Stimulated activated CD4-positive, alpha-beta T cell treated with anti-CD3 and anti-CD28 coated beads, Interleukin-4, amount 100 ng/mL, for 4 hours (primary cell): ENCODE measurements at regions not wholly inside any gene's neighbourhood (a gene's known extent, or its start where the extent isn't known, plus 50 kb on each side); places are given as distances from the start of the nearest gene placed in this dataset.
"Not testable (repeated sequence)": the region's sequence is repeated elsewhere in the genome, so short reads cannot be mapped to it uniquely, and the experiment has no call there.

Experiments used
- DNase-seq, 2 experiments: peaks; one replicate each; pipeline ENCODE4 v3.0.0-alpha.2; 2020

DNA sequence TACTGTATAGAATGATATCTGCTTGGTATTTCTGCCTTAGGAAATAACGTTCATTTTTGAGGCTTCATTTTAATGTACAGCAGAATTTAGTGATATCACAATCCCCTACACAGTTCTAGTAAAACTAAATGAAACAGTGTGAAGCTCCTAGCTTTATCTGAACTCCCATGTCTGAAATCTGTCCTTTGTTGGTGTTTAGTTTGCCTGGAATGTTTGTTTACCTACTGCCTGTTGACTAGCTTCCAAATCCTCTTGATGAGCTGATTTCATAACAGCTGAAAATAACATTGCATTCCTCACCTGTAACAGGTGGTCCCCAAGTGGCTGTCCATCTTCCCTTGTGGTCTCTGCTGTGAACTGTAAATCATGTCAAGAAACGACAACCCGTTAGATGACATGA lies 629.1 kb downstream of the TTLL7 start:
- DNase-seq, result not testable (repeated sequence)

GRCh38 chr1:83365320-83365719 lies 633.6 kb downstream of the TTLL7 start:
- not testable (repeated sequence) for DNase-seq

GRCh38 chr1:83345375-83345774 lies 653.6 kb downstream of the TTLL7 start:
- DNase-seq, result not testable (repeated sequence)

- not testable (repeated sequence) for DNase-seq
Measured at GRCh38 chr1:83343767-83344166, 655.2 kb downstream of the TTLL7 start.

GRCh38 chr1:83342995-83343394 lies 655.9 kb downstream of the TTLL7 start:
- not testable (repeated sequence) for DNase-seq

- DNase-seq, result not testable (repeated sequence)
Measured at GRCh38 chr1:83332308-83332707, 666.6 kb downstream of the TTLL7 start.

- no peak for DNase-seq
Measured at GRCh38 chr1:83318366-83318765, 680.6 kb downstream of the TTLL7 start.

- not testable (repeated sequence) for DNase-seq
Measured at GRCh38 chr1:83315446-83315845, 683.5 kb downstream of the TTLL7 start.

- DNase-seq, result not testable (repeated sequence)
Measured at GRCh38 chr1:83310161-83310560, 688.8 kb downstream of the TTLL7 start.

DNA sequence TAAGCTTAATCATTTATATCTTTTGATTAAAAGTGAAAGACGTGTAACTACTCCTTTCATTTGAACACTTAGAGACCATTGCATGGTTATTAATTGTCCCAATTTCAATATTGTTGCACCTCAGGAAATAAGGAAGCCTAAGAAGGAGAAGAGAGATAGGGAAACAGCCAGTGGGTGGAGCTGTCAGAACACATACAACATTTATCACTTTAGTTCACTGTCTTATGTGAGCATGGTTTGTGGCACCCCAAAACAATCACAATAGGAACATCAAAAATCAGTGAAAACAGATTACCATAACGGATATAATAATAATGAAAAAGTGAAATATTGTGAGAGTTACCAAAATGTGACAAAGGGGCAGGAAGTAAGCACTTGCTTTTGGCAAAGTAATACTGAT lies 689.9 kb downstream of the TTLL7 start:
- not testable (repeated sequence) for DNase-seq

GRCh38 chr1:83306811-83307210 lies 692.1 kb downstream of the TTLL7 start:
- DNase-seq, result not testable (repeated sequence)

GRCh38 chr1:83295594-83295993 lies 703.3 kb downstream of the TTLL7 start:
- DNase-seq, result not testable (repeated sequence)

- not testable (repeated sequence) for DNase-seq
Measured at GRCh38 chr1:83287391-83287790, 711.5 kb downstream of the TTLL7 start.

GRCh38 chr1:83274656-83275055 lies 724.3 kb downstream of the TTLL7 start:
- not testable (repeated sequence) for DNase-seq

- not testable (repeated sequence) for DNase-seq
Measured at GRCh38 chr1:83272484-83272883, 726.4 kb downstream of the TTLL7 start.

GRCh38 chr1:83271834-83272233 lies 727.1 kb downstream of the TTLL7 start:
- DNase-seq, result not testable (repeated sequence)

GRCh38 chr1:83270801-83271200 lies 728.1 kb downstream of the TTLL7 start:
- not testable (repeated sequence) for DNase-seq

- not testable (repeated sequence) for DNase-seq
Measured at GRCh38 chr1:83263808-83264207, 735.1 kb downstream of the TTLL7 start.

GRCh38 chr1:83251687-83252086 lies 747.2 kb downstream of the TTLL7 start:
- DNase-seq, result not testable (repeated sequence)

GRCh38 chr1:83246780-83247179 lies 752.2 kb downstream of the TTLL7 start:
- DNase-seq, result not testable (repeated sequence)

- DNase-seq, result not testable (repeated sequence)
Measured at GRCh38 chr1:83244832-83245231, 754.1 kb downstream of the TTLL7 start.

- DNase-seq, result not testable (repeated sequence)
Measured at GRCh38 chr1:83239568-83239967, 759.4 kb downstream of the TTLL7 start.

DNA sequence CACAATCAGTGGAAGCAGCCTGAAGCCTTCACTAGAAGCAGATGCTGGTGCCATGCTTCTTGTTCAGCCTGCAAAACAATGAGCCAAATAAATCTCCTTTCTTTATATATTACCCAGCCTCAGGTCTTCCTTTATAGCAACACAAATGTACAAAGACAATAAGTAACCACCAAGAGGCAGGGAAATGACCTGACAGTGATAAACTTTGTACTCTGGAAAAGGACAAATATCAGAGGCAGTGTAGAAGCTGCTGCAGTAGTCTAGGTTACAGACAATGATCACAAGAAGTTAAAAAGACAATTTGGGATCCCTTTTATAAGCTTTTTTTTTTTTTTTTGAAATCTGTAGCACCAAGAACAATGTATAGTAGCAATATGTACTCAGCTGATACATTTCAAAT lies 760.3 kb downstream of the TTLL7 start:
- DNase-seq, result not testable (repeated sequence)

GRCh38 chr1:83219788-83220187 lies 779.1 kb downstream of the TTLL7 start:
- DNase-seq, result not testable (repeated sequence)

DNA sequence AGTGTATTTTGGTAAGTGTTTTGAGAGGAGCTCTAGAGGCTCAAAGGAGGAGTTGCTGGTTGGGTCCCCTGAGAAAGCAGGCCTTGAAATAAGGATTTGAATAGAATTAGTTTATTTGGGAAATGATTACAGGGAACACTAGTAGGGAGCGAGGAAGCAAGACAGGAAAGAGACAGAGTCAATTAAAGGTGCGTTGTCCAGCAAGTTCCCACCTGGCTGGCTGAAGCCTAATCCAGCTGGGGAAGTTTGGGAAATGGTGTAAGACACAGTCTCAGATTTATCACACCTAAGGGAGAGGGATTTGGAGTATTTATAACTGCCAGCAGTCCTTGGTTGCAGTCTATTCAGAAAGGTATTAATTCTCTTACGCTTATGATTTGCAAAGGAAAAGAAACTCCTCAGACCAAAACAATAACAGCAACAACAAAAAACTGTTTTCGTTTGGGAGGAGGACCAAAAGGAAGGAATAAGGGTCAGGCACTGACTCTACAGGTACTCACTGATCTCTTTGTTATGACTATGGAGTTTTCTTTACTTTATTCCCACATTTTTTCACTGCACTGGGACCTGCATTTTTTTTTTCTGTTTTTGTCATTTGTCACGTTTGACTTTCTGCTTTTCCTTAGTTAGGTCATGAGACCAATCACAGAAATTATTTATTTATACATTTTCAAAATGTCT lies 780.8 kb downstream of the TTLL7 start:
- not testable (repeated sequence) for DNase-seq
